Trophoblast cell (in vitro differentiated cells and primary cell): ENCODE measurements at regions not wholly inside any gene's neighbourhood (a gene's known extent, or its start where the extent isn't known, plus 50 kb on each side); places are given as distances from the start of the nearest gene placed in this dataset.
A peak's percentile ranks its signal among the peaks of the same experiment; 100 is the strongest.

ENCODE experiments used
- DNase-seq, 2 donors: peaks; one replicate each; pipeline ENCODE4 v3.0.0-alpha.2; 2016
- H2AFZ ChIP-seq: 2 replicates; pipeline ENCODE4 v1.6.1; 2013; ENCODE audit warnings: low read length, moderate library complexity, mild to moderate bottlenecking; ENCODE audit not compliant: insufficient read depth, poor library complexity
- H2AK5ac ChIP-seq: 2 replicates; pipeline ENCODE4 v1.6.1; 2013; ENCODE audit warnings: mild to moderate bottlenecking, low read length
- H2BK120ac ChIP-seq: 2 replicates; pipeline ENCODE4 v1.6.1; 2013; ENCODE audit warnings: low read length, mild to moderate bottlenecking, moderate library complexity; ENCODE audit not compliant: insufficient read depth, poor library complexity
- H2BK12ac ChIP-seq: 2 replicates; pipeline ENCODE4 v1.6.1; 2013; ENCODE audit warnings: mild to moderate bottlenecking, low read length, moderate library complexity
- H2BK5ac ChIP-seq: 2 replicates; pipeline ENCODE4 v1.6.1; 2013; ENCODE audit warnings: low read length, low read depth, moderate library complexity, mild to moderate bottlenecking; ENCODE audit not compliant: poor library complexity
- H3K14ac ChIP-seq: 2 replicates; pipeline ENCODE4 v1.6.1; 2013; ENCODE audit warnings: mild to moderate bottlenecking, low read length
- H3K18ac ChIP-seq: 2 replicates; pipeline ENCODE4 v1.6.1; 2013; ENCODE audit warnings: mild to moderate bottlenecking, low read length
- H3K23ac ChIP-seq: 2 replicates; pipeline ENCODE4 v1.6.1; 2013; ENCODE audit warnings: low read length
- H3K27ac ChIP-seq: 2 replicates; pipeline ENCODE4 v1.5.1; 2013; ENCODE audit warnings: low read depth, mild to moderate bottlenecking, inconsistent platforms, low read length, moderate library complexity
- H3K27me3 ChIP-seq: 2 replicates; pipeline ENCODE4 v1.6.1; 2013; ENCODE audit warnings: inconsistent platforms, mild to moderate bottlenecking, low read length, moderate library complexity; ENCODE audit not compliant: insufficient read depth
- H3K36me3 ChIP-seq, 2 experiments: 1 replicate in 1 of 2; 2 replicates in 1 of 2; pipeline ENCODE4 v1.6.1; 2013; ENCODE audit warnings: low read length in 2 of 2, mild to moderate bottlenecking in 2 of 2, moderate library complexity in 1 of 2; ENCODE audit not compliant: insufficient read depth in 2 of 2, control insufficient read depth in 1 of 2
- H3K4ac ChIP-seq: 2 replicates; pipeline ENCODE4 v1.6.1; 2013; ENCODE audit warnings: low read depth, mild to moderate bottlenecking, low read length, moderate library complexity
- H3K4me1 ChIP-seq, 2 experiments: 1 replicate in 1 of 2; 2 replicates in 1 of 2; pipeline ENCODE4 v1.6.1; 2013; ENCODE audit warnings: low read length in 2 of 2, mild to moderate bottlenecking in 2 of 2, moderate library complexity in 1 of 2; ENCODE audit not compliant: insufficient read depth in 2 of 2, control insufficient read depth in 1 of 2
- H3K4me2 ChIP-seq: 2 replicates; pipeline ENCODE4 v1.6.1; 2013; ENCODE audit warnings: inconsistent platforms, mild to moderate bottlenecking, low read length, moderate library complexity
- H3K4me3 ChIP-seq: 2 replicates; pipeline ENCODE4 v1.5.1; 2013; ENCODE audit warnings: mild to moderate bottlenecking, low read depth, low read length, inconsistent platforms
- H3K79me1 ChIP-seq: one replicate; pipeline ENCODE4 v1.6.1; 2013; ENCODE audit warnings: low read length
- H3K79me2 ChIP-seq: 2 replicates; pipeline ENCODE4 v1.6.1; 2013; ENCODE audit warnings: low read length, mild to moderate bottlenecking; ENCODE audit not compliant: control insufficient read depth, insufficient read depth, poor library complexity
- H3K9ac ChIP-seq: 2 replicates; pipeline ENCODE4 v1.6.1; 2013; ENCODE audit warnings: mild to moderate bottlenecking, low read length
- H3K9me3 ChIP-seq: 2 replicates; pipeline ENCODE4 v1.6.1; 2013; ENCODE audit warnings: low read depth, mild to moderate bottlenecking, control low read depth, inconsistent platforms, low read length; ENCODE audit not compliant: insufficient read depth
- H4K12ac ChIP-seq: 2 replicates; pipeline ENCODE4 v1.6.1; 2013; ENCODE audit warnings: low read depth, mild to moderate bottlenecking, low read length, moderate library complexity
- H4K8ac ChIP-seq: 2 replicates; pipeline ENCODE4 v1.6.1; 2013; ENCODE audit warnings: low read depth, mild to moderate bottlenecking, low read length, moderate library complexity
- H4K91ac ChIP-seq: one replicate; pipeline ENCODE4 v1.6.1; 2013; ENCODE audit warnings: low read depth, mild to moderate bottlenecking, low read length, moderate library complexity
- WGBS: extraction: QIAGEN DNeasy Blood & Tissue Kit; methylation state at CpG from one replicate; pipeline ENCODE4 v1.1.7; 2013; ENCODE audit warnings: missing lambda C conversion rate; ENCODE audit not compliant: insufficient read length, insufficient coverage; ENCODE audit errors: extremely low coverage; 5-methylcytosine and 5-hydroxymethylcytosine counted together

DNA sequence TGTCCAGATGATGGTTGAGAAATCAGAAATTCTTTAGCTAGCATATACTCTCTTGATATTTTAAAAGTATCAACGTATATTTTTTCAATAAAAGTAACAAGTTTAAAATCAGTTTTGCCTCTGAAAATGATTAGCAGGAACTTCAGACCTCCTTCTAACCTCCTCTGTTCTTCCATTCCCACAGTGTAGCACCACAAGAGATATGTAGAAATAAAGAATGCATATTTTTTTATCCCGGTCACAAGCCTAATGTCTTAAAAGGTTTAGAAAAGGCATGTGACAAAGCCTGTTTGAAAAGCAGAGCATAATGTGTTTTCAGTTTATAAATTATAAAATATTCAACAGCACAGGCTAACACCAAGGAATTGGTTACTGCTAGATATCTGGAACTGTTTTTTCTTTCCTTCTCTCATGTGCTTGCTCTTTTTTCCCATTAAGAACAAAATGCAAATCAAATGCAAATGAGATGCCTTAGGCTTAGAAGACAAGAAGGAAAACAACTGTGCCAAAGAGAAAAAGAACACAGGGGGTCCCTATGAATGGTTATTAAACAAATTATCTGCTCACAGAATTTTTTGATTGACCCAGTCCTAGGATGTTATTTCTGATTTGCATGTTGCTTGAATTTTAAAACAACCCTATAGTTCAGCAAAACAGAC, 351.7 kb upstream of the FAM241A start:
- H2AK5ac ChIP-seq, result no peak overlapping the region
- H4K8ac ChIP-seq, result no peak overlapping the region
- DNase-seq, result no peak
- no peak overlapping the region for H3K4me3 ChIP-seq
- no peaks in the 10 kb centered on the region for H3K79me1 ChIP-seq
- no peaks in the 10 kb centered on the region for H3K27me3 ChIP-seq
- no peaks in the 10 kb centered on the region for H3K36me3 ChIP-seq
- no peak overlapping the region for H3K4me2 ChIP-seq
- H3K79me2 ChIP-seq, result no peaks in the 10 kb centered on the region
- no peak overlapping the region for H4K91ac ChIP-seq
- H2AFZ ChIP-seq, result no peak overlapping the region
- no peak overlapping the region for H3K14ac ChIP-seq
- no peak overlapping the region for H4K12ac ChIP-seq
- no peak overlapping the region for H2BK12ac ChIP-seq
- no peak overlapping the region for H3K27ac ChIP-seq
- no peak overlapping the region for H2BK5ac ChIP-seq
- no peak overlapping the region for H2BK120ac ChIP-seq
- H3K4me1 ChIP-seq, result no peaks in the 10 kb centered on the region
- H3K9me3 ChIP-seq, result no peaks in the 10 kb centered on the region
- H3K23ac ChIP-seq, result no peak overlapping the region
- no peak overlapping the region for H3K9ac ChIP-seq
- no peak overlapping the region for H3K4ac ChIP-seq
- no peak overlapping the region for H3K18ac ChIP-seq
- WGBS, result no CpG with 5 or more reads among the region's 2 CpGs

DNA sequence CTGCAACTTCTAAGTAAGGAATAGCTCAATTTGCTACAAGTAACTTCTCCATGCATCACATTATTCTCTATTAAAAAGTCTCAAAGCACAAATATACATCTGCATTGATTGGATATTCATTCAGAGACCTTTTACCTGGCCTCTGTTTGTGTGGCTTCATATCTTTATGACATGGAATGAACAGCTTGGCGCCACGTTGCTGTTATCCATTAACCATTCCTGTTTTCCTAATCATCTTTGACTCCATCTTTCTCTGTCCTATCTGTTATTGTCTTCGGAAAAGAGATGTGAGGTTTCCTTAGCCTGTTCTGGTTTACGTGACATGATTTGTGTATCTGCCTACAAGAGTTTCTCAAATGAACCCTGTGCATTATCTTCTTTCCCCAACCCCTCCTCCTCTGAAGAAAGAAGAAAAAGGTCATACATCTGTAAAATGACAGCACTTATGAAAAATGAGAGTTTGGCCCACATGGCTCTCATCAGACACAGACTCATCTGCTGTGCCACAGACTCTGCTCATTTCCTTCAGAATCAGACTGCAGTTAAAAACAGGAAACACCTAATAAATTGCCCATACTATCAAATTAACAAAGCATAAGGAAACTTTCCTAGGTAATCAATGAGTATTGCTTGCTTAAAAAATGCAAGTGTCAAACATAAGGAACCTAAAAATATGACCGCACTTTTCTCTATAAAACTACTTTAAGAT, 347.6 kb upstream of the FAM241A start:
- H2AK5ac ChIP-seq, result no peak overlapping the region
- H3K36me3 ChIP-seq, result no peaks in the 10 kb centered on the region
- H4K8ac ChIP-seq, result no peak overlapping the region
- no peaks in the 10 kb centered on the region for H3K9me3 ChIP-seq
- H2BK120ac ChIP-seq, result no peak overlapping the region
- no peak overlapping the region for H3K23ac ChIP-seq
- H3K9ac ChIP-seq, result no peak overlapping the region
- H3K27me3 ChIP-seq, result no peaks in the 10 kb centered on the region
- no peak for DNase-seq
- no CpG with 5 or more reads among the region's 5 CpGs for WGBS
- no peak overlapping the region for H3K18ac ChIP-seq
- no peak overlapping the region for H3K4me3 ChIP-seq
- no peaks in the 10 kb centered on the region for H3K4me1 ChIP-seq
- H3K14ac ChIP-seq, result no peak overlapping the region
- no peak overlapping the region for H3K4ac ChIP-seq
- H2BK5ac ChIP-seq, result no peak overlapping the region
- no peak overlapping the region for H3K27ac ChIP-seq
- H3K4me2 ChIP-seq, result no peak overlapping the region
- no peak overlapping the region for H2BK12ac ChIP-seq
- H2AFZ ChIP-seq, result no peak overlapping the region
- H3K79me2 ChIP-seq, result no peaks in the 10 kb centered on the region
- no peak overlapping the region for H4K12ac ChIP-seq
- no peaks in the 10 kb centered on the region for H3K79me1 ChIP-seq
- H4K91ac ChIP-seq, result no peak overlapping the region

DNA sequence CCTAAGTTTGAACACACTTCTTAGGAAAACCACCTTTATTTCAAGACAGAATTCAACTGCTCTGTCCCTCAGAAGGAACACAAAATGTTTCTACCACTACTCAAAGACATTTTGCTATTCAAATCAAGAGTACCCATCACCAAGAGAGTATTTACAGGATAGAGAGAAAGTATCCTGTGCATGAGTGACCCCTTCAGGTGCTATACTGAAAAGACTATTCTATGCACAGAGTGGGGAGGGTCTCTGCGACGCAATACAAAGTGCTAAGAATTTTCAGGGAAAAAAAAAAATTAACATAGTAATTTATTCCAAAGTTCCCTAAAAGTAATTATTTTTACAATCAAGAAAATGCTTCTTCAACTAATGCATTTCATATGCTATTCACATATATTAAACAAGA, 346.4 kb upstream of the FAM241A start:
- Histone ChIP-seq H2AK5ac (no peak overlapping the region), H3K23ac (no peak overlapping the region), H4K91ac (no peak overlapping the region), H3K27ac (no peak overlapping the region), H2AFZ (no peak overlapping the region), H3K4me2 (no peak overlapping the region), H3K18ac (no peak overlapping the region), H3K9ac (no peak overlapping the region), H3K36me3 (no peaks in the 10 kb centered on the region), H2BK5ac (no peak overlapping the region), H3K4me3 (no peak overlapping the region), H3K4me1 (no peaks in the 10 kb centered on the region), H4K8ac (no peak overlapping the region), H2BK12ac (no peak overlapping the region), H2BK120ac (no peak overlapping the region), H3K27me3 (no peaks in the 10 kb centered on the region), H3K79me2 (no peaks in the 10 kb centered on the region), H3K9me3 (no peaks in the 10 kb centered on the region), H4K12ac (no peak overlapping the region), H3K4ac (no peak overlapping the region), H3K14ac (no peak overlapping the region), H3K79me1 (no peaks in the 10 kb centered on the region)
- no peak for DNase-seq
- no CpG with 5 or more reads among the region's 2 CpGs for WGBS

DNA sequence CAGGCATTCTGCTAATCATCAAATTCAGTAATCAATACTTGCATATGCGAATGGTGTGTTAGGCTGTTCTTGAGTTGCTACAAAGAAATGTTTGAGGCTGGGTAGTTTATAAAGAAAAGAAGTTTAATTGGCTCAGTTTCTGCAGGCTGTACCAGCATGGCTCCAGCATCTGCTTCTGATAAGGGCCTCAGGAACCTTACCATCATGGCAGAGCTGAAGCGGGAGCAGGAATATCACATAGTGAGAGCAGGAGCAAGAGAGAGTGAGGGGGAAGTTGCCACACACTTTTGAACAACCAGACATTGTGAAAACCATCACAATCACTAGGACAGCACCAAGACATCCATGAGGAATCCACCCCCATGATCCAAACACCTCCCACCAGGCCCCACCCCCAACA, 344.7 kb upstream of the FAM241A start:
- H3K27ac ChIP-seq, result no peak overlapping the region
- H3K79me1 ChIP-seq, result no peaks in the 10 kb centered on the region
- H2AK5ac ChIP-seq, result no peak overlapping the region
- no peaks in the 10 kb centered on the region for H3K9me3 ChIP-seq
- H3K4me1 ChIP-seq, result no peaks in the 10 kb centered on the region
- no peak overlapping the region for H4K8ac ChIP-seq
- H3K14ac ChIP-seq, result no peak overlapping the region
- H3K18ac ChIP-seq, result no peak overlapping the region
- H4K12ac ChIP-seq, result no peak overlapping the region
- H2BK5ac ChIP-seq, result no peak overlapping the region
- H3K9ac ChIP-seq, result no peak overlapping the region
- H4K91ac ChIP-seq, result no peak overlapping the region
- H3K4me3 ChIP-seq, result no peak overlapping the region
- H3K36me3 ChIP-seq, result no peaks in the 10 kb centered on the region
- H3K27me3 ChIP-seq, result no peaks in the 10 kb centered on the region
- no peaks in the 10 kb centered on the region for H3K79me2 ChIP-seq
- no peak overlapping the region for H2BK12ac ChIP-seq
- WGBS, result no CpG with 5 or more reads among the region's 2 CpGs
- no peak overlapping the region for H3K4ac ChIP-seq
- DNase-seq, result peak; percentile 52 to 53
- H3K23ac ChIP-seq, result no peak overlapping the region
- H2AFZ ChIP-seq, result no peak overlapping the region
- no peak overlapping the region for H3K4me2 ChIP-seq
- no peak overlapping the region for H2BK120ac ChIP-seq
